ENCODE measurements at regions not wholly inside any gene's neighbourhood (a gene's known extent, or its start where the extent isn't known, plus 50 kb on each side); places are given as distances from the start of the nearest gene placed in this dataset.

GRCh38 chr3:72265256-72266015 lies 480.5 kb upstream of the PROK2 start:
- no peak overlapping the region for H2BK15ac ChIP-seq (ENCODE audit: low read depth, low read length)
- no peak overlapping the region for H4K91ac ChIP-seq (ENCODE audit: insufficient read depth, low read depth, low read length)
- no peaks in the 10 kb centered on the region for H4K20me1 ChIP-seq (ENCODE audit: insufficient read depth, low read length)
- POLR2A ChIA-PET (ENCODE audit: unreplicated experiment): no interaction called here
- in situ Hi-C loops (cut with MboI; ENCODE audit: low sequenced_read_pairs) (no loop called here), intact Hi-C loops (cut with micrococcal nuclease) (loop anchor here (1.0 kb wide), 2 partner anchors 310 to 390 kb away; no protein-coding TSS in a partner anchor), dilution Hi-C loops (cut with HindIII; ENCODE audit: low sequenced_read_pairs, unreplicated experiment) (no loop called here)
- no peak overlapping the region for H3K27ac ChIP-seq (ENCODE audit: insufficient read depth, low read length)
- H2AFZ ChIP-seq (replicated peaks; ENCODE audit: low read length, poor library complexity): no peak overlapping the region
- no peak overlapping the region for H3K56ac ChIP-seq (ENCODE audit: extremely low read depth, insufficient read depth, low read length)
- no peak overlapping the region for H2BK120ac ChIP-seq (ENCODE audit: low read depth, low read length)
- CTCF ChIA-PET: interaction anchor here (0.6 kb wide), 1 partner anchor 1126 kb away, joined by 3 read pairs; no protein-coding TSS in a partner anchor
- no peak overlapping the region for H4K8ac ChIP-seq (ENCODE audit: low read depth in 2 of 2, low read length in 2 of 2)
- peaks cover 6% of the 10 kb centered on the region for H3K4me1 ChIP-seq (ENCODE audit: control insufficient read depth, insufficient read depth, low read length)
- WGBS, 2 experiments (ENCODE audit: extremely low coverage in 2 of 2, insufficient read length in 1 of 2): 82% methylated on average over 3 of the region's 9 CpGs; no CpG with 5 or more reads in 1 of the 2 experiments
- H3K18ac ChIP-seq (ENCODE audit: low read depth, low read length): no peak overlapping the region
- peaks cover 33% of the 10 kb centered on the region for H3K27me3 ChIP-seq (ENCODE audit: control insufficient read depth, insufficient read depth, low read length)
- no peak overlapping the region for H3K4me3 ChIP-seq (ENCODE audit: insufficient read depth, low read depth, low read length)
- H2AK9ac ChIP-seq (replicated peaks; ENCODE audit: low read depth, low read length, poor library complexity): no peak overlapping the region
- no peak overlapping the region for H3K4ac ChIP-seq (ENCODE audit: low read depth, low read length)
- no TSS peak for BruUV-seq (replicated peaks)
- peaks cover 5% of the 10 kb centered on the region for H3K9me1 ChIP-seq (ENCODE audit: insufficient read depth, low read length)
- no peak overlapping the region for H2BK20ac ChIP-seq (ENCODE audit: low read depth, low read length)
- DNase-seq (no peak), ATAC-seq (ENCODE audit: low read depth) (no peak)
- no peak overlapping the region for H3K9ac ChIP-seq (ENCODE audit: low read depth, low read length)
- H3K36me3 ChIP-seq (ENCODE audit: control insufficient read depth, insufficient read depth, low read length): no peaks in the 10 kb centered on the region
- no peak overlapping the region for H3K4me2 ChIP-seq (ENCODE audit: low read depth, low read length)
- TF ChIP-seq CTCF (conservative IDR thresholded peaks at IDR 0.05; ENCODE audit: low read depth, low read length): peak; percentile 26; the same call in 1 of the 2 replicates
- TF ChIP-seq RFX5 (IDR thresholded peaks at IDR 0.05; ENCODE audit: low read depth, low read length): no peak
- no peak for TF ChIP-seq NFE2L2 (IDR thresholded peaks at IDR 0.05; ENCODE audit: low read depth, low read length)
- no peak overlapping the region for H2BK5ac ChIP-seq (ENCODE audit: low read depth, low read length, poor library complexity, severe bottlenecking)
- H3K14ac ChIP-seq (replicated peaks; ENCODE audit: low read depth, low read length): no peak overlapping the region
- no peak overlapping the region for H2AK5ac ChIP-seq (ENCODE audit: low read depth, low read length)
- no peak overlapping the region for H4K5ac ChIP-seq (ENCODE audit: low read depth, low read length)
- H3K9me3 ChIP-seq (ENCODE audit: control insufficient read depth, insufficient read depth, low read length): no peaks in the 10 kb centered on the region
- no peak overlapping the region for H3K23ac ChIP-seq (ENCODE audit: low read depth, low read length)
- no peaks in the 10 kb centered on the region for H3K79me1 ChIP-seq (ENCODE audit: low read depth in 1 of 2, low read length in 2 of 2)

All from IMR-90 (cell line).